Right renal cortex interstitium (tissue), 3 donors: ENCODE measurements at regions not wholly inside any gene's neighbourhood (a gene's known extent, or its start where the extent isn't known, plus 50 kb on each side); places are given as distances from the start of the nearest gene placed in this dataset.

Source experiments
- DNase-seq, 3 donors: peaks; one replicate each; pipeline ENCODE4 v3.0.0-alpha.2; 2013; ENCODE audit warnings: low read depth in 3 of 3, low spot score in 2 of 3

DNA sequence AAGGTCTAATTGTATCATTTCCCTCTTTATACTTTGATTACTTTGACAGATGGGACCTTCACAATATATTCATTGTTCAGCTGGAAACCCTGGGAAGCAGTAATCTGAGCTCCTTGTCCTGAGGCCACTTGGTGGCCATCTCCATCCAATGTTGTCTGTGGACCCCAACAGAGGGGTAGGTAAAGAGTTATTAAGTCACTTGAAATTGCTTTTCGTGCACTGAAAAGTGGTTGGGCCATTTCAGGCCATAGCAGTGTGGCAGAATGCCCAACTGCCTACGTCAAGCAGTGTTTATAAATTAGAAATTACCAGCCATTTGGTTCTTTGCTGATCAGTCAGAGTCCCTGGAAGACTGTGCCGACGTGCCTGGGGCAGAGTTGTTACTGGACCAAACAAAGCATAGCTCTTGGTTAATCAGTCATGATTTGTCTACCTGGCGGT is 308.3 kb upstream of the USP25 start:
- DNase-seq = no peak

DNA sequence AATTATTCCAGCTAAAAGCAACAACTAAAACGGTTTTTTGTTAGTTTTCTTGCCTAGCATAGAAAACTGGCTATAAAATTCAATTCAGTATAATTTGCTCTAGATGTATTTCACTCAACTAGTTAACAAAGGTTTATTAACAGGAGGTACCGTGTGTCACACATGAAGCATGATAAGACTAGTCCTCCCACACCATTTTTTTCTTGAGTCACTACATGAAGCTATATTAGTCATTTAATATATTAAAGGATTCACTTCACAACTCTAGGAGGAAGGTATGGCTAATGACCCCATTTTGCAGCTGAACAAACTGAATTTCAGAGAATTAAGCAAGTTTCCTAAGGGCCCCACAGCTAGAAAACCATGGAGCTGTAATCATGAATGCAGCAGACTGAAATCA is 307.8 kb upstream of the USP25 start:
- no peak for DNase-seq

DNA sequence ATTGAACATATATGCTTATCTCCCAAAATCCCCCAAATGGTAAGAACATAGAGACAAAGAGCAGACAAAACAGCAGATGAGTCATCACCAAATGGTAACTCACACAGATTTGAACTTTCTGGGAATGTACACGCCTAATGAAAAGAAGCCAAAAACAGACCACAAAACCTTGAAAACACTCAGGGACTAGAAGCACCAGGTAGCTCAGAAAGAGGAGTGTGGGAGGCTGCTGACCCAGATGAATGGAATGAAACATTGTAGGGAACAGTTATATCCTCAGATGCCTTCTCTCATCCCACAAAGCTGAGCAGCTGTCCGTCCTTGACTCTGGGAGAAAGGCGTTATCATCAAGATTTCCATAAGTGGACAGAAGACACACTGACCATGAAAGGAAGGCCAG is 307.0 kb upstream of the USP25 start:
- no peak for DNase-seq

DNA sequence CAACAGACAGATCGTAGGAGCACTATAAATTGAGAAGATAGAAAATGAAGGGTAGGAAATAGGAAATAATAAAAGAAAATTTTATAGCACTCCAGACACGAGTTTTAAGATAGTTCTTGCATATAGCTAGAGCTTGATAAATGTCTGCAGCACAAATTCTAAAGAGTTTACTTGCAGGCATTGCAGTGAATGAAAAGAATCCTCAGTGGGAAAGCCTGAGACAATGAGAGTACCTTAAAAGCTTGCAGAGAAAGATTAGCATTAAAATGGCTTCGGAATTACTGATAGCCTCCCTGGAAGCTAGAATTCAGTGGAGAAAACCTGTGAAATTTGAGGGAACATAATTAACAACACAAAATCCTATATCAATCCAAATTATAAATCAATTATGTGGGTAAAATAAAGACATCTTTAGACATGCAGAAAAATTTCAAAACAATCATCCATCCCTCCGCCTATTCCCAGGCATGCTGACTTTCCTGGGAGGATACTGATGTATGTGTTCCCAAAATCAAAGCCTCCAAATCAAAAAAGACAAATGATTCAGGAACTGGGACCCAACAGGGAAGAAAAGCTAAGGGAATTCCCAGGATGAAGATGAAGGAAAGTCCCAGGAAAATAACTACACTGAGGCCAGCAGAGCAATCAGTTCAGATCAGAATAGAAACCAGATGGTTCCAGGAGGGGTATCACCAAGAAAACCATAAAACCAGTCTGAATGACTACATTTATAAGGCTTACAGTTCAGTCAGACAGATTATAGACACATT is 305.9 kb upstream of the USP25 start:
- DNase-seq = no peak

DNA sequence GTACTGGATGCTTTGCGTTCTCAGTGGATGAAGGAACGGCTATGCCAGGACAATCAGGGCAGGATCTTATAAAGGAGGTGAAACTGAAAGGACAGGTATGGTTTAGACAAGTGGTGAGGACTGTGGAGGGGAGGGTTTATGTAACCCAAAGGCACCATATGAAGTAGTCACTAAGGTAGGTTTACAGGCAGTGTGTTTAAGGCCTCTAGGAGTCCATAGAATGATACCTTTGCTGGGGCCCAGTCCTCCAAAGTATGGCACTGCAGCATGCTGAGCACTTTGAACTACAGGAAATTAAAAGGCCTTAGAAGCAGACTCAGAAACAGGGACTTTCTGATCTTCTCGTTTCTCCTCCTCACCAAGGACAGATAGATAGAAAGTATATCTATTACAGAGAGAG is 304.7 kb upstream of the USP25 start:
- DNase-seq = no peak

DNA sequence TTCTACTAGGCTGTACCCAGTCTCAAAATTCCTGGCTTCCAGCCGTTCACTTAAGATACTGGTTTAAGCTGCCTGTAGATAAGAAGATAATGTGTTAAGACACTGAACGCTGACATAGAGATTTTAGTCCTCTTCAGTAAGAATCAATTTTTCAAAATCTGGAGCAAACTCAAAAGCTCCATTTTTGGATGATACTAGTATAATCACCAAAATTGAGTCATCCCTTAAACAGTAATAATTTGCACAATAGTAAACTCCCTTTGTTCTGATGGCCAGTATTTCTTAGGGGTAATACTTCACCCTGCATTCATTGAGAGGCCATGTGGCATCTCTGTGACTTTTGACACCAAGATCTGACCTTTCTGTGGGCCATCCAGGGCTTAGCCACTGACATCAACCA is 299.8 kb upstream of the USP25 start:
- DNase-seq = no peak

DNA sequence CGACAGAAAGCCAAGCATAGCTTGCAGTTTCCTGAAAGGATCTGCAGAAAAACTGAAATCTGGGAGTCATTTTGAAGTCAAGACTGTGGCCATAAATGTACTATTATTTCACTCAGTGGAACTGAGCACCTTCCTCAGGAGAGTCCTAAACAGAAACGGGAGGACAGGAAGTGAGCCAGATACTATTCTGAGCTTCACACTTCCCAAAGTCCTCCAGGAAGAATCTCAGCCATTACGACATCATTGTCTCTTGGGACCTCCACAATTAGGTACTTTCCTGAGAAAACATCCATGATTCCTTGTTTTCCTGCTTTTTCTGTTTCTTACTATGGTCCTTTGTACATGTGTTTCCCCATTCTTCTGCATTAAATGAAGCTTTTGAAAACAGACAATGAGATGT is 299.2 kb upstream of the USP25 start:
- DNase-seq = no peak

DNA sequence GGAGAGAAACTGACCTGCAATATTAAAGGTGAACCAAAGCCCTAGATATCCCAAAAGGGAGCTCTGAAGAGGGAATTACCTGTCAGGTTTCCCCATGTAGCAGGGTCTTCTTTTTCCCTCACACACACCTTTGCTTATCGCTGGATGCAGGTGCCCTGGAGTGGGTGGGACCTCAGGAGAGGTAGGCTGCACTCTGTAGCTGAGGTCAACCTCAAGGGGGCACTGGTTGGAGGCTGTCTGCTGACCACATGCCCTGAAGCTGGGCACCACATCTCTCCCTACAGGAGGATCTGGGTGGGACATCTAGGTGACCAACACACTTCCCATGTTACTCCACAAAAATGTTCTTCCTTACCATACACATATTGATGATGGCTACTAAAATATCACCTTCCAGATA is 298.7 kb upstream of the USP25 start:
- DNase-seq = no peak

- DNase-seq = no peak
Observed at GRCh38 chr21:15433091-15433490, 296.7 kb upstream of the USP25 start.

DNA sequence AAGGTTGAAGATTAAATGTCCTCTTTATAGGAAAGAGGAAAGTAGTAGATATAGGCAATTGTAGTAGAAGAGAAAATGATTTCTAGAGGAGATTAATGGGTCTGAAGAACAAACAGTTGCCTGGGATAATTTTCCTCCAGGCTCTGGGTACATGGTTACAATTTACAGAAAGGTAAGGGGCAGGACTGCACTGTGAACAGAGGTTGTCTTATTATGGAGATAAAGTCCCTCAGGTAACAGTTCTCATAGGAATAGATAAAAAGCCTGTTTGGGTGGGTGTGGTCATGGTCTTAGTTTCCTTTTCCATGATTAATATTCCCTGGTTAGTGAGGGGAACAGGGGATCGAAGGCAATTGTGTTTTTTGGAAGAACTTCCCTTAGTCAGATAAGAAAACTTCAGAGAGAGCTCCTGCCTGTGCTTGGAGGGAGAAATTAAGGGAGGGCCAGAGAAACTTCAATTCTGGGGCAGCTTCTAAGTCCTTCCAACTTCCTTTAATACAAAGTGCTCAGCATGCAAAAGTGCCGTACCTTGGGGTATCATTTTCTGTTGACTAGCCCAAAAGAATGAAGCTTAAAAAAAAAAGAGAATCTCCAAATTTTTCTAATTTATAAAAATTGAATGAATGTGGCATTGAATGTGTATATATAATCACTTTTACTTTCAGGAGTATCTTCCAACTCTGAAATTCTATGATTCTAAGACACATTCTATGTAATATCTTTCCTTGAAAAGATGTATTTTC is 295.4 kb upstream of the USP25 start:
- DNase-seq = no peak

DNA sequence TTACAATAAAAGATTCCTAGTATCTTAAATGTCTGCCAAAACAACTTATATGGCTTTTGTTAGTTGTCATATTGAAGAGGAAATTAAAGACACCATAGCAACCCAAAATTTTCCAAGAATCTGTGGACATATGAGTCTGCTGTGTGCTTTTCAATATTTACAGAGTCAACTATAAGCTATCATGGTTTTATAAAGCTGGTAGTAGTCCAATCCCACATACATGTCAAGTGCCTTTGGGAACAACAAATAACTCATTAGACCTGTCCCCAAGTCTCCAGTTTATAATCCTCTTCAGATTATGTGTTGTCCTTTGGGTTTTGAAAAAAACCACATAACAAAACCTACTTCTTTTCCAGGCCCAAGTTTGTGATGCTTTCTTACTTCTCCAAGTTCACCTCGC is 293.8 kb upstream of the USP25 start:
- DNase-seq = no peak

- DNase-seq = no peak
Observed at GRCh38 chr21:15437883-15438282, 291.9 kb upstream of the USP25 start.

DNA sequence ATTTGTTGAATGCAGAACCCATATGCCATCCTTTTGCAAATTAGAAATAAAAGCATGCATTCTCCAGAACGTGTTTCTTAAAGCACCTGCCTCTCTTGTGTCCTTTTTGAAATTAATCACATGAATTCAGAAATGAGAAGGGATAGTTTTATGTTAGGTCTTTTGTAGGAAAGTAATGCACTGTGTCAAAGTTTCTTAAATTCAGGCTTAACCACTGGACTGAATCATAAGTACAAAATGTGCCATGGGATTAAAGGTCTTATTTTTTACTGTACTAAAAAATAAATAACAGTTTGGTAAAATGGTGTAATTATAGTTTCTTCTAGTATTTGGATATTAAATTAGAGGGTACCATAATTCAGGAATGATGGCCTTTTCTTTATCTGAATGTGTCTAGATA is 290.1 kb upstream of the USP25 start:
- DNase-seq = no peak

DNA sequence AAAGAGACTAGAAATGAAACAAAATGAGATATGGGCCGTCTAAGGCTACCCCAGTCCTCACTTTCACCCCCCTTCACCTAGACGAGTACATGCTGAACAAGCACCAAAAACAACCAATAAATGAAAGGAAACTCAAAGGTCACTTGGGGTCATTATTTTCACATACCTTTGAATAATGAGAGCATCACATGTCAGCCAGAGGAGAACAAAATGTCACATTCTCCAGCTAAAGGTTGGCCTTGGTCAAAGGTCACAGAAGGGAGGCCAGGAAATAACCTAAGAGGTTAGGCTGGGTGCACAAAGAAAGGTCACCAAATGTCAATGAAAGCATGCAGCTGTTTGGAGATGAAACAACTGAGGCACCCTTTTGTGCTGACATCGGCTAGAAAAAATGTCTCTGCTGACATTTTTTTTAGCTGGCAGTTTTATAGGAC is 288.7 kb upstream of the USP25 start:
- no peak for DNase-seq

- DNase-seq = no peak
Observed at GRCh38 chr21:15441992-15442391, 287.8 kb upstream of the USP25 start.

DNA sequence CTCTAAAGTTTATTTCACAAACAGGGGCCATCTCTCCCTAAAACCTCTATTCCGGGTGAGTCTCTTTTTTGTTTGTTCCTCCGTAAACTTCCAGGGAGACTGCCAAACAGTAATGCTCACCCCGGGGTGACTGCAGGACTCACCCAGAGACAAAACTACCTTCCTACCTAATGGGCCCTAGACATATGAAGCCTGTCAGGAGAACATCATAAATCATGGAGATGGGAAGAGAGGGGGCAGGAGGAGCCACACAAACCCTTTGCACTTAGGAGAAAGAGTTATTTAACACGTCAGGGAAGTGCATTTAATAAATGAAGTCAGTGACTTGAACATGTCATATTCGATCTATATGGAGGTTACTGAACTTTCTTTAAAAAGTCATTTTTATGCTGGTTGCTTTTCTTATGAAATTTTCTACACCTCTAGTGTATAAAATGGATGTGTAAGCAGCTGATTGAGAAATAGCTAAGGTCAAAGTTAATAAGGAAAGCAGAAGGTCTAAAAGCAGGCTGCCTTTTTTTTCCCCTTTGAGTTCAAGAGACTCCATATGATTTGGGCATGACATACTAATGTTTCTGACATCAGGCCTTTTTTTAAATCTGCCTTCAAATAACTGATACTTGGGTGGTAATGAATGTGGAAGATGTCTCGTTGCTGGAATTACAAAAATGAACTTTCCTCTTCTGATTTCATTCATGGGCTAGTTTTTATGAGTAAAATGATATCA is 286.9 kb upstream of the USP25 start:
- no peak for DNase-seq

DNA sequence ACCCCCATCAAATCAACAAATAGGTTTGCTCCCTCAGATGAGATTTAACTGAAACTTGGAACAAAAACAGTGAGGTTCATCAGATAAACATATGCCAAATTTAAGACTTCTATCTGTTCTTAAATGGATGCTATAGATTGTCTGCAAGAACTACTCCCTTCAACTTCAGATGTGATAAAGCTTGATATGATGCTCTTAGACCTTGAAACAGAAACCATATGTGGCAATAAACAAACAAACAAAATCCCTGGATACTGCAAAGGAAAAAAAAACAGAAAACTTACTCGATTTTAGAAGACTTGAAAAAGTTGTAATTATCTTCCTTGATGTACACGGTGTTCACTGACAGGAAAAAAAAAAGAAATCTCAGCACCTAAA is 286.1 kb upstream of the USP25 start:
- no peak for DNase-seq

DNA sequence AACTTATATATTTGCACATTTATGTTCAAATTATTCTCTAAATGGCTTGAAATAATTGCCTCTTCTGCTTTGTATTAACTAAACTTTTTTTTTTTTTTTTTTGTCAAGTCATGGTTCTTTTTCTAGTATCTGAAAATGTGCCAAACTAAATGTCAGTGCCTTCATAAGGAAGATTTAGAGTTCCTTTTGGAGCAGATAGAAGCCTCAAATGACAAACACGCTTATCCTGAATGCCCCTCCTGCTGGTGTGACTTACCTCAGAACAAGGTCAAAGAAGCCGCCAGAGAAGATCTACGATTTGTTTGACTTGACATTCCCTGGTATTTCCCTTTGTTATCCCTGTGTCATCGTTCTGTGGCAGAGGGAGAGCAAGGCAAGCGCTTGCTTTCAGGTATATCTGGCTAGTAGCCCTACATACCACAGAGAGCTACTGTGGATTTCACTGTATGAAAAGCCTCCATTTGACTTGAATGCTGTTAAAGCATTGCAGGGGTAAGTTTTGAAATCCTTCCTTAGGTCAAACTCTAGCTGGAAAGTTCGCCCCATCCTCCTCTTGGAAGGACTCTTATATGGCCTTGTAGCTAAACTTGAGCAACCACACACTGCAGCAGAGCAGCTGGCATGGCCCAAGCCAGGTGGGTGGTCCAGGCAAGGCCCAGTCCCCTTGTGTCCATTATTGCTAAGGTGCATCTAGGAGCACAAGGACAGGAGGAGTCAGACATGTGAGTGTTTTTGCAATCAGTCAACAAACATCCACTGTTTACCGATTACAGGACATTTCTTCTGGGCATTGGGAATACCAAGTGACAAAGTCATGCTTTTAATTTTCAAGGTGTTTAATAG is 285.4 kb upstream of the USP25 start:
- peak in 1 of 3 donors; percentile 35 for DNase-seq

DNA sequence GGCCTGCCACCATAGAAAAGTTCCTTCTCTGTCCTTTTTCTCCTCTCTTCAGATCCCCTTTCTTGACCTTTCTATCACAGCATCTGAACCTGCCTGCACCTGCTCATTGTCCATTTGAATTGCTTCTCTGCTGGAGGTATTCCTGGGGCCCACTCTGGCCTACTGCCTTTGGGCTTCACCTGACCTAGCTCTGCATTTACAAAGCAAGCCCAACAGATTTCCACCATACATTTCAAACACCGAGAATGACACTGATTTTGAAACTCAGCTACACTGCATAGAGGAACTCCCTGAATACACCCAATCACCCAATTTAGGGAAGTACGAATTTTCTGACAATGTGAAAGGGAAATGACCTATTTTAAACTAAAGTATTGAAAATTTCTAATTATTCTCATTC is 284.5 kb upstream of the USP25 start:
- DNase-seq = no peak

DNA sequence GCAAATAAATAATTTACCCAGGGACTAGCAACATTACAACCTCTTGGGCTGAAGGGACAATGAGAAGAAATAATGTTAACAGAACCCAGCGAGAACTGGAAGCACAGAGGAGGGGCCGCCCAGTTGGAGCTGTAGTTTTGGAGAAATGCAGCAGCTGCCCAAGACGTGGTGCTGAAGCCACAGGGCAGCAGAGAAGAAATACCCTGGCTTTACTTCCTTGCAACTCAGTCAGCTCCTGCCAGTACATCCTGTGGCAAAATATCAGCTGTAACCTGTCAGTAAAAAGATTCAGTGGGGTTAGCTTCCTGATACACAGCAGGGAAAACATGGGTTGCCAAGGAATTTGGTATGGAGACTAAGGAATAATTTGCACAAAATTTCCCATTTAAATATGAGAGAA is 283.6 kb upstream of the USP25 start:
- no peak for DNase-seq

- DNase-seq = no peak
Observed at GRCh38 chr21:15449556-15449955, 280.2 kb upstream of the USP25 start.
